Kidney epithelial cell (primary cell): ENCODE measurements at regions not wholly inside any gene's neighbourhood (a gene's known extent, or its start where the extent isn't known, plus 50 kb on each side); places are given as distances from the start of the nearest gene placed in this dataset.
"Not testable (repeated sequence)": the region's sequence is repeated elsewhere in the genome, so short reads cannot be mapped to it uniquely, and the experiment has no call there.

ENCODE experiments used
- DNase-seq: peaks from one replicate; pipeline ENCODE4 v3.0.0-alpha.2; 2010; ENCODE audit warnings: low read depth
- H3K27me3 ChIP-seq: 2 replicates; pipeline ENCODE4 v1.6.0; 2011; ENCODE audit warnings: low read length; ENCODE audit not compliant: control insufficient read depth, insufficient read depth
- H3K36me3 ChIP-seq: 2 replicates; pipeline ENCODE4 v1.5.1; 2011; ENCODE audit warnings: low read length; ENCODE audit not compliant: control insufficient read depth, insufficient read depth
- H3K4me3 ChIP-seq: 2 replicates; pipeline ENCODE4 v1.5.1; 2011; ENCODE audit warnings: low read depth, mild to moderate bottlenecking, control low read depth, low read length
- CTCF ChIP-seq: IDR thresholded peaks from 2 replicates; pipeline ENCODE4 v1.5.1; 2011; ENCODE audit warnings: mild to moderate bottlenecking, moderate library complexity, low read length, control low read depth, inconsistent platforms; ENCODE audit not compliant: insufficient read depth, poor library complexity, severe bottlenecking

DNA sequence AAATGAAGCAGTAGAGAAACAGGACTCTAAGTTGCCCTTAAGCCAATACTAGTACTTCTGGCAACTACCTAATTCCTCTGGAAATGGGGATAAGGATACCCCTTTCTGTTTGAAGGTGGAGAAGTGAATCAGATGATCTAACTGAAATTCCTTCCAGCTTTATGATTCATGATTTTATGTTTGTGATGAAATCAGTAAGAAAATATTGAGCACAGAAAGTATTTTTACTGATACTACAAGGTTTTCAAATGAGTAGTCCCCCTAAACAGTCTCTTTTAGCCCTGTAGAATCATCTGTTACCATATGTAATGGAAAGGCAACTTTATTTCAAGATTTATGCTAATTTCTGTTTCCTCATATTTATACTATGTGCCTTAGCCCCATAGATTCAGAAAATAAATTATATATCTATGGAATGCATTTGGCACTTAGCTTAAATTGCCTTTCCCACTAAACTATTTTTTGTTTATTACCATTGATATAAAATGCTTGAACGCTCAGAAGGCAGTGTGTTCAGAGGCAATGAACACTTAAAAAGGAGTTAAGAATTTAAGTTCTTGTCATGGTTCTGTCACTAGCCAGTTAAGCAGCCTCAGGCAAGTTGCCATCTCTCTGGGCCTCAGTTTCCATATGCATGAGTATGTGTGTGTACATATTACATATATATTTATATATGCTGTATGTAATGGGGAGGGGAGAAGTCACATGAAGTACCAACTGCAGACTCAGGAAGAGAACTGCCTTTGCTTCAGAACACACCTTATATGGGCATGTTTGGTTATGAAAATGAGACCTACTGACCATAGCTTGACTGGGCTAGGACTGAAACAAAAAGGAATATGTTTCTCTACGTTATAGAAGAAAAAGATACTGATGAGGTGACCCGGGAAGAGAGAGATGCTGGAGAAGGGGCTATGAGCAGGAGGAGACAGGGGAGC lies 97.7 kb downstream of the CDC42EP3 start:
- Histone ChIP-seq H3K27me3 (no peaks in the 10 kb centered on the region), H3K36me3 (no peaks in the 10 kb centered on the region), H3K4me3 (no peak overlapping the region)
- no peak for TF ChIP-seq CTCF
- DNase-seq = no peak

DNA sequence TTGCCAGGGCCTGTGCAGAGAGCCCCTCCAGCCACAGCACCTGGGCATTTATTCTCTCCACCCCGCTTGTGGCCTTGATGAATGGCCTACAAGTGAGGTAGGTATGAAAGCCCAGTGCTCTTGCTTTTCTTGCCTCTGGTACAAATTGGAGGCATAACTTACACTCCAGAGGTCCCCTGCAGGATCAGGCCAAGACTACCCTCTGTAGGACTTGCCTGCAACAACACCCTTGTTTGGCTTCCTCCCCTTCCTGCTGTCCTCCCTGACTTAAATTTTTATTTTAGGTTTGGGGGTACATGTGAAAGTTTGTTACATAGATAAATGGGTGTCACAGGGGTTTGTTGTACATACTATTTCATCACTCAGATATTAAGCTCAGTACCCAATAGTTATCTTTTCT lies 95.7 kb downstream of the CDC42EP3 start:
- no peak for TF ChIP-seq CTCF
- Histone ChIP-seq H3K4me3 (no peak overlapping the region), H3K27me3 (no peaks in the 10 kb centered on the region), H3K36me3 (no peaks in the 10 kb centered on the region)
- no peak for DNase-seq

DNA sequence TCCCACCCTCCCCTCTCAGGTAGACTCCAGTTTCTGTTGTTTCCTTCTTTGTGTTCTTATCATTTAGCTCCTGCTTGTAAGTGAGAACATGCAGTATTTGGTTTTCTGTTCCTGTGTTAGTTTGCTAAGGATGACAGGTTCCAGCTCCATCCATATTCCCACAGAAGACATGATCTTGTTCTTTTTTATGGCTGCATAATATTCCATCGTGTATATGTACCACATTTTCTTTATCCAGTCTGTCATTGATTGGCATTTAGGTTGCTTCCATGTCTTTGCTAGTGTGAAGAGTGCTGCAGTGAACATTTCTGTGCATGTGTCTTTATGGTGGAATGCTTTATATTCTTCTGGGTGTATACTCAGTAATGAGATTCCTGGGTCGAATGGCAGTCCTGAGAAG lies 95.2 kb downstream of the CDC42EP3 start:
- not testable (repeated sequence) for H3K4me3 ChIP-seq, H3K36me3 ChIP-seq

DNA sequence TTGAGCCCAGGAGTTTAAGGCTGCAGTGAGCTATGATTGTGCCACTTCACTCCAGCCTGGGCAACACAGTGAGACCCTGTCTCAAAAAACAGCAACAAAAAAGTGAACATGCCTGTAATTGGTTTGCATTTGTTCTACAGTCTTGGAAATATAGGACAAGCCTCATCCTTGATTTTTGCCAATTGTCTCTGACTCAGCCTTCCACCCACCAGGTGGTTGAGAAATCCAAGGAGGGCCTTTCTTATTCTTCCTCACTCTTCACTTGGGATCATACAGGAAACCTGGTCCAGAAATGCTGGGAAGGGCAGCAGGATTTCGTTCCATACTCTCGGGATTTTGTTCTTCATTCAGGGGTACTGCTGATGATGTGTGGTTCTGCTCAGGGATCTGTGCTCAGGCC lies 94.6 kb downstream of the CDC42EP3 start:
- no peaks in the 10 kb centered on the region for H3K27me3 ChIP-seq
- DNase-seq = no peak
- no peaks in the 10 kb centered on the region for H3K36me3 ChIP-seq
- no peak overlapping the region for H3K4me3 ChIP-seq
- no peak for TF ChIP-seq CTCF

More for the DNA sequence above, 95.2 kb downstream of the CDC42EP3 start:
- DNase-seq, H3K27me3 ChIP-seq: not testable (repeated sequence)

DNA sequence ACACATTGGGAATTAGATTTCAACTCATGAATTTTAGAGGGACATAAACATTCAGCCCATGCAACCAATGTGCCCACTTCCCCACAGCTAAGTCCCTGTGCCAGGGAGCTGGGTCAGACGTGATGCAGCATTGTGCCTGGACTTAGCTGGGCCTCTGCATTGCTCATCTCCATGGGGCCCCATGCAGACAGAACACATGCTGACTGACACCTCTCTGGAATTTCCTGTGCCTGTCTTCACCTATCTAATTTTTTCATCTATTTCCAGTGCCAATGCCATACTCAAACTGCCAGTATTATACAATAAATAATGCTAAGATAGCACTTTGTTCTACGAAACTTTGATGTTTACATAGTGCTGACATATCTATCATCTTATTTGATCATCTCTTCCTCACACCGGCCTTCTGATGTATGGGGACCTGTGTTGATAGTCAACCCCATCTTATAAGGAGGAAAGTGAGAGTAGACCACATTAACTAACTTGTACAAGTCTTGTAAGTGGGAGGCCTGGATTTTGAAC lies 92.2 kb downstream of the CDC42EP3 start:
- Histone ChIP-seq H3K4me3 (no peak overlapping the region), H3K36me3 (no peaks in the 10 kb centered on the region), H3K27me3 (no peaks in the 10 kb centered on the region)
- TF ChIP-seq CTCF = no peak
- DNase-seq = no peak

- H3K36me3 ChIP-seq, DNase-seq, H3K4me3 ChIP-seq, H3K27me3 ChIP-seq: not testable (repeated sequence)
Measured at GRCh38 chr2:37579949-37580348, 91.5 kb downstream of the CDC42EP3 start.

DNA sequence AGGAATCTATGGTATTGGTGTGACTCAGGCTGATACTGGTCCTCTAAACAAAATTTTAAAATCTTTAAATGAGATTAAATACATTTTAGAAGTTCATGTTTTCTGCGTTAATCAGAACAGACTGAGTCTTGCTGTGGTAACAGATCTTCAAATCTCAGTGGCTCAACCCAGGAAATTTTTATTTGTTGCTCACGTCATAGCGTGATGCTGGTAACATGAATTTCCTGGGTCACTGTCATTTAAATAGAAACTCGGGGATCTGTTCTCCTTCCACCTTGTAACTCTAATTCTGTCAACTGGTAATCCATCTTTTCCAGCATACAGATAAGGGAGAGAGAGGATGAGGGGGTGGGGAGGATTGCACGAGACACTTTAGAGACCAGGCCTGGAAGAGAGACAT lies 90.0 kb downstream of the CDC42EP3 start:
- Histone ChIP-seq H3K27me3 (no peaks in the 10 kb centered on the region), H3K4me3 (no peak overlapping the region), H3K36me3 (no peaks in the 10 kb centered on the region)
- TF ChIP-seq CTCF = no peak
- no peak for DNase-seq
